ENCODE measurements at regions not wholly inside any gene's neighbourhood (a gene's known extent, or its start where the extent isn't known, plus 50 kb on each side); places are given as distances from the start of the nearest gene placed in this dataset.
"Not testable (repeated sequence)": the region's sequence is repeated elsewhere in the genome, so short reads cannot be mapped to it uniquely, and the experiment has no call there.

DNA sequence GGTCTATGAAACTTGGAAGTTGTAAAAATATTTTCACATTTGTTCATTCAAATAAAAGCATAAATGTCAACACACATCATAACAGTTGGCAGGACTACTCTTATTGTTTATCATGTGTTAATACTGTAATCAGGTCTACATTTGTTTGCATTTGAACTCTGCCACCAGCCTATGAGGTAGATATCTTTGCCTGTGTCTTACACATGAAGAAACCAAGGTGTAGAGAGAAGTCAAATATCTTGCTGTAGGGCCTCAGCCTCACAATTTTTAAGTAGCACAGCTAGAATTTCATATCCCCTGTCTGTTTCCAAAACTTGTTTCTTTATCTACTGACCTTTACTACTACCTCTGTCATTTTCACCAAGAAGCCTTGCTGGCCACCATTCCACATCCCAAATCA lies 161.9 kb downstream of the ZIC4 start:
- Histone ChIP-seq H3K4me1 (ENCODE audit: insufficient read depth, low read length) (0 out of 2 replicates have a peak, but pooled peaks cover 4% of the 10 kb centered on the region), H3K27me3 (ENCODE audit: low read length) (no peaks in the 10 kb centered on the region), H3K9me3 (ENCODE audit: low read length) (no peaks in the 10 kb centered on the region), H3K9ac (ENCODE audit: low read length) (no peak overlapping the region), H3K4me3 (ENCODE audit: low read length) (no peak overlapping the region), H3K9me2 (replicated peaks; ENCODE audit: low read length) (no peaks in the 10 kb centered on the region), H3F3A (ENCODE audit: low read length, unreplicated experiment) (no peaks in the 10 kb centered on the region), H3K79me2 (ENCODE audit: low read length) (no peaks in the 10 kb centered on the region), H3K4me2 (ENCODE audit: low read length) (no peak overlapping the region), H2AFZ (ENCODE audit: low read length) (no peak overlapping the region), H3K27ac (ENCODE audit: low read length) (no peak overlapping the region), H3K36me3 (ENCODE audit: low read depth, low read length) (no peaks in the 10 kb centered on the region), H4K20me1 (ENCODE audit: low read length) (no peaks in the 10 kb centered on the region)
- intact Hi-C loops (cut with micrococcal nuclease): no loop called here
- ChIA-PET CTCF (no interaction called here), POLR2A (ENCODE audit: unreplicated experiment) (no interaction called here)
- no TSS peak for BruUV-seq (replicated peaks)
- ATAC-seq (peak; percentile 39; the same call in 1 of the 2 replicates), DNase-seq (peak; percentile 28)
- TF ChIP-seq EZH2 (IDR thresholded peaks at IDR 0.05; ENCODE audit: low read length, unreplicated experiment) (no peak), EZH2phosphoT487 (IDR thresholded peaks at IDR 0.05; ENCODE audit: borderline replicate concordance, low read length) (no peak)
- TF ChIP-seq, protein P1, sequence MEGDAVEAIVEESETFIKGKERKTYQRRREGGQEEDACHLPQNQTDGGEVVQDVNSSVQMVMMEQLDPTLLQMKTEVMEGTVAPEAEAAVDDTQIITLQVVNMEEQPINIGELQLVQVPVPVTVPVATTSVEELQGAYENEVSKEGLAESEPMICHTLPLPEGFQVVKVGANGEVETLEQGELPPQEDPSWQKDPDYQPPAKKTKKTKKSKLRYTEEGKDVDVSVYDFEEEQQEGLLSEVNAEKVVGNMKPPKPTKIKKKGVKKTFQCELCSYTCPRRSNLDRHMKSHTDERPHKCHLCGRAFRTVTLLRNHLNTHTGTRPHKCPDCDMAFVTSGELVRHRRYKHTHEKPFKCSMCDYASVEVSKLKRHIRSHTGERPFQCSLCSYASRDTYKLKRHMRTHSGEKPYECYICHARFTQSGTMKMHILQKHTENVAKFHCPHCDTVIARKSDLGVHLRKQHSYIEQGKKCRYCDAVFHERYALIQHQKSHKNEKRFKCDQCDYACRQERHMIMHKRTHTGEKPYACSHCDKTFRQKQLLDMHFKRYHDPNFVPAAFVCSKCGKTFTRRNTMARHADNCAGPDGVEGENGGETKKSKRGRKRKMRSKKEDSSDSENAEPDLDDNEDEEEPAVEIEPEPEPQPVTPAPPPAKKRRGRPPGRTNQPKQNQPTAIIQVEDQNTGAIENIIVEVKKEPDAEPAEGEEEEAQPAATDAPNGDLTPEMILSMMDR (conservative IDR thresholded peaks at IDR 0.05; ENCODE audit: low read depth, low read length): no peak

DNA sequence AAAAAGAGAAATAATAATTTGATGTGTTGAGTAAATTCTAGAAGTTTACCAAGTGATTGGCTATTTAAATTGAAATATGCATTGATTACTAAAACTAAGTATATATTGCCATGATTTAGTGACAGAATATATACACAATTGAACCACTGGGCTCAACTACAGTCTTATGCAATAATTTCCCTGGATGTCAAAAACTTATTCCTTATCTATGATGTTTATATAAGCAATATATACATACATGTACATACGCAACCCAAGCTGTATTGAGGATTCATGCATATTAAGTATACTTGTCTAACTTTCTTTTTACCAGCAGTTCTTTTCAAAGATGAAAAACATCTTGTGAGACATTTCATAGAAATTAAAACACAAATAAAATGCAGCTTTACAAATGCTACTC lies 165.8 kb downstream of the ZIC4 start:
- no TSS peak for BruUV-seq (replicated peaks)
- Histone ChIP-seq H4K20me1 (ENCODE audit: low read length) (no peaks in the 10 kb centered on the region), H3K4me2 (ENCODE audit: low read length) (no peak overlapping the region), H3F3A (ENCODE audit: low read length, unreplicated experiment) (no peaks in the 10 kb centered on the region), H3K9me2 (replicated peaks; ENCODE audit: low read length) (no peaks in the 10 kb centered on the region), H3K9ac (ENCODE audit: low read length) (no peak overlapping the region), H3K27ac (ENCODE audit: low read length) (no peak overlapping the region), H3K79me2 (ENCODE audit: low read length) (no peaks in the 10 kb centered on the region), H3K36me3 (ENCODE audit: low read depth, low read length) (no peaks in the 10 kb centered on the region), H3K27me3 (ENCODE audit: low read length) (peaks cover 10% of the 10 kb centered on the region; the same call in 1 of the 2 replicates), H2AFZ (ENCODE audit: low read length) (no peak overlapping the region), H3K4me1 (ENCODE audit: insufficient read depth, low read length) (no peaks in the 10 kb centered on the region), H3K9me3 (ENCODE audit: low read length) (no peaks in the 10 kb centered on the region), H3K4me3 (ENCODE audit: low read length) (no peak overlapping the region)
- CTCF ChIA-PET: no interaction called here
- ATAC-seq: no peak
- POLR2A ChIA-PET (ENCODE audit: unreplicated experiment): no interaction called here
- DNase-seq: no peak
- TF ChIP-seq EZH2 (IDR thresholded peaks at IDR 0.05; ENCODE audit: low read length, unreplicated experiment): no peak
- TF ChIP-seq EZH2phosphoT487 (IDR thresholded peaks at IDR 0.05; ENCODE audit: borderline replicate concordance, low read length): no peak
- TF ChIP-seq, protein P1 (conservative IDR thresholded peaks at IDR 0.05; ENCODE audit: low read depth, low read length): no peak
- intact Hi-C loops (cut with micrococcal nuclease): no loop called here

DNA sequence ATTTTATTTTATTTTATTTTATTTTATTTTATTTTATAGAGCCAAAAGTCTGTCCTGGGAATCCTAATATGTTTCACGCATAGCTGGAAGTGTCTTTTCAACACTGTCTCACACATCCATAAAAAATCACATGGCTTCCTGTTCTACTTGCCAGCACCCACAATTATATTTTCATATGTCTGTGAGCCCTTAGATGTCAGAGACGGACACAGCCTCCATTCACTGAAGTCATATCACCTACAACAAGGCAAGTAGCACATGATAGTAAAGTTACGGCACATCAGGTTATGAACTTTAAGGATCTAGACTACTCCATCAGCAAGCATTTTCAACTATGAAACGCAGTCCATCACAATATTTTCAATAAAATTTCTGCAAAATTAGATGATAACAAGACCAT lies 168.4 kb downstream of the ZIC4 start:
- Histone ChIP-seq H3K27ac (ENCODE audit: low read length) (no peak overlapping the region), H3K9me3 (ENCODE audit: low read length) (no peaks in the 10 kb centered on the region), H3K4me3 (ENCODE audit: low read length) (no peak overlapping the region), H3K4me2 (ENCODE audit: low read length) (no peak overlapping the region), H3K9me2 (replicated peaks; ENCODE audit: low read length) (no peaks in the 10 kb centered on the region), H4K20me1 (ENCODE audit: low read length) (no peaks in the 10 kb centered on the region), H3K9ac (ENCODE audit: low read length) (no peak overlapping the region), H3K79me2 (ENCODE audit: low read length) (no peaks in the 10 kb centered on the region), H3K27me3 (ENCODE audit: low read length) (peaks cover 10% of the 10 kb centered on the region; the same call in 1 of the 2 replicates), H2AFZ (ENCODE audit: low read length) (no peak overlapping the region), H3K4me1 (ENCODE audit: insufficient read depth, low read length) (no peaks in the 10 kb centered on the region), H3K36me3 (ENCODE audit: low read depth, low read length) (no peaks in the 10 kb centered on the region), H3F3A (ENCODE audit: low read length, unreplicated experiment) (no peaks in the 10 kb centered on the region)
- CTCF ChIA-PET: no interaction called here
- TF ChIP-seq, protein P1 (conservative IDR thresholded peaks at IDR 0.05; ENCODE audit: low read depth, low read length): no peak
- TF ChIP-seq EZH2phosphoT487 (IDR thresholded peaks at IDR 0.05; ENCODE audit: borderline replicate concordance, low read length) (no peak), EZH2 (IDR thresholded peaks at IDR 0.05; ENCODE audit: low read length, unreplicated experiment) (no peak)
- BruUV-seq (replicated peaks): no TSS peak
- ATAC-seq (no peak), DNase-seq (no peak)
- intact Hi-C loops (cut with micrococcal nuclease): no loop called here
- POLR2A ChIA-PET (ENCODE audit: unreplicated experiment): no interaction called here

DNA sequence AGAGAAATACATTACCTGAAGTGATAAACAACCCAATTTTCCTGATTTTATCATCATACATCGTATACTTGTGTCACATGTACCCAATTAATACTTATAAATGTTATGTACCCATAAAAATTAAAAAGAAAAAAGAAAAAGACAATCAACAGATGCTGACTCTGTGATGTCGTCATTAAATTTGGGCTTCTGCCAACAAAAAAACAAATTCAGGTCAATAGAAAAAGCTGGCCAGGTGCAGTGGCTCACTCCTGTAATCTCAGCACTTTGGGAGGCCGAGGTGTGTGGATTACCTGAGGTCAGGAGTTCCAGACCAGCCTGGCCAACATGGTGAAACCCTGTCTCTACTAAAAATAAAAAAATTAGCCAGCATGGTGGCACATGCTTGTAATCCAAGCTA lies 174.4 kb downstream of the ZIC4 start:
- H4K20me1 ChIP-seq (ENCODE audit: low read length); ATAC-seq; H3K27ac ChIP-seq (ENCODE audit: low read length); H3K9me3 ChIP-seq (ENCODE audit: low read length); H3K79me2 ChIP-seq (ENCODE audit: low read length); H3K4me3 ChIP-seq (ENCODE audit: low read length); H2AFZ ChIP-seq (ENCODE audit: low read length); BruUV-seq (replicated peaks); POLR2A ChIA-PET (ENCODE audit: unreplicated experiment); H3K9me2 ChIP-seq (replicated peaks; ENCODE audit: low read length); H3K36me3 ChIP-seq (ENCODE audit: low read depth, low read length); CTCF ChIA-PET; H3K27me3 ChIP-seq (ENCODE audit: low read length); H3K4me2 ChIP-seq (ENCODE audit: low read length); H3K4me1 ChIP-seq (ENCODE audit: insufficient read depth, low read length); H3F3A ChIP-seq (ENCODE audit: low read length, unreplicated experiment); H3K9ac ChIP-seq (ENCODE audit: low read length); DNase-seq; intact Hi-C loops (cut with micrococcal nuclease): not testable (repeated sequence)
